ENCODE measurements at regions not wholly inside any gene's neighbourhood (a gene's known extent, or its start where the extent isn't known, plus 50 kb on each side); places are given as distances from the start of the nearest gene placed in this dataset.

- no peak for DNase-seq
Observed at GRCh38 chr6:9564021-9564420, 850.9 kb downstream of the TFAP2A start.

DNA sequence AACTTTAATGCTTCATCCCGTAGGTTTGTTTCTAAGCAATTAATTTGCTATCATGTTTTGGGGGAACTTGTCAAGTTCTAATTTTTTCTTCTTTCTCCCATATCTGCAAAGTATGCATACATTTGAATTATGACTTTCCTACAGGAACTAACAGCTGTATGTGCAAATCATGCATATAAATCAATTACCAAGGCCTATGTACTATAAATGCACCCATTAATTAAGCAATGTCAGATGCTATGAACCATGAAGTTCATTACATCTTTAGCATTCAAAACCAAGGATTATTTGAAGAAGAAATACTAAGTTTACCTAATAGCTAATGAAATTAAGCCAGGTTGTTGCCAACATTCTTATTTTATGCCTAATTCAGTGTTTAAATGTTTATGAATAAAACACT, 851.3 kb downstream of the TFAP2A start:
- DNase-seq: no peak

- no peak for DNase-seq
Observed at GRCh38 chr6:9554806-9555205, 860.1 kb downstream of the TFAP2A start.

GRCh38 chr6:9554323-9554722, 860.6 kb downstream of the TFAP2A start:
- DNase-seq: no peak

DNA sequence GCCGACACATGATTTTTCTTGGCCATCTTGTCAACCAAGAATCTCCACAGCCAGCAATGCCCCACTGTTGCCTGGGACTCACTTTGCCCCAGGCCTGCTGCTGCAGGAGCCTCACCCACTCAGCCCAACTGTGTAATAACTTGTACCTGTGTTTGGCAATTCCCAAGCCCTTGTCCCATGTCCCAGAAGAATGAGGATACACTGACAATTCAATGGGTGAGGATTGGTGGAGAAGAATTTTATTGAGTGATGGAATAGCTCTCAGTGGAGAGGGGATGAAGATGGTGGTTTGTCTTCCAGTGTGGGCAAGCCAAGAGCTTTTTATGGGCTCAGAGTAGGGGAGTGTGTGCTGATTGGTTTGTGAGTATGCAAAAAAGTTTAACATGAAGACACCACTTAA, 861.9 kb downstream of the TFAP2A start:
- DNase-seq: no peak

GRCh38 chr6:9543649-9544048, 871.2 kb downstream of the TFAP2A start:
- DNase-seq: no peak

DNA sequence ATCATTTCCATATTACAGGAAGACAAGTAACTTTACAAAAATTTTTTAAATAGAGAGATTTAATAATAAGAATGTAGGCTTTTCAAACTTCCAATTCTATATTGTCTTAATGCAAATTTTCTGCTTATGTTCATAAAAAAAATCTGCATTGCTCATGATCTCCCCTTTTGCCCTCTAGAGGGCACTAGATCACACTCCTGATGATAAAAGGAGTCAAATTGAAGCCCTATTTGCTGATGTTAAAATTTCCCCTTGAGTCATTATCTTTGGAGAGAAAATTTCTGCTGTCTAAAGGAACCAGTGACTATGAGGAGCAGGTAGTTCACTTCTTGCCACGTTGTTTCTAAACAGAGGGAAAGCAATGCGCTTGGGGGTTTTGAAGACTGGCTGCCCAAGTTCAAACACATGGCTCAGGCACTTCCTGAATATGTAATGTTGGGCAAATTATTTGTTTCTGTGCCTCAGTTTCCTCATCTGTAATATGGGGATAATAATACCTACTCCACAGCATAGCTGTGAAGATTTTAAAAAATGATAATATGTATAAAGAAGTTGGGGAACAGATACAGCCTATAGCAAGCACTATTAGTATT, 874.2 kb downstream of the TFAP2A start:
- DNase-seq: no peak

DNA sequence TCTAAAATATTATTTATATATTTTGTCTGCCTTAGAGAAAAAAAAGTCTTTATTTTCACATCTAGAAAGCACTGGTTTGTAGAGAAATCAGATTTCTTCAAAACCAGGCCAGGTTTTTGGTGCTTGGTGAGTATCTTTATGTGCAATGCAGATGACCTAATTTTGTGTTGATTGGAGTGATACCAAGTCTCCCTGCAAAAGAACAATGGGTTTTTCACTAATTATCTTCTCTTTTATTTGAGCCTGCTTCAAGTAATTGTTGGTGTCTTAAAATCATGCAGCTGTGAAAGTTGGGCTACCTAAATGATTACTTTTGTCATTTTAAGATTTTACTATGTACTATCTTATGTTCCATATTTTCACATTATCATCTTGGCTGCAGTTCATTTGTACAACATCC, 874.7 kb downstream of the TFAP2A start:
- no peak for DNase-seq

- DNase-seq: no peak
Observed at GRCh38 chr6:9539231-9539755, 875.6 kb downstream of the TFAP2A start.

- no peak for DNase-seq
Observed at GRCh38 chr6:9537381-9537780, 877.5 kb downstream of the TFAP2A start.

GRCh38 chr6:9535106-9535505, 879.8 kb downstream of the TFAP2A start:
- DNase-seq: no peak

DNA sequence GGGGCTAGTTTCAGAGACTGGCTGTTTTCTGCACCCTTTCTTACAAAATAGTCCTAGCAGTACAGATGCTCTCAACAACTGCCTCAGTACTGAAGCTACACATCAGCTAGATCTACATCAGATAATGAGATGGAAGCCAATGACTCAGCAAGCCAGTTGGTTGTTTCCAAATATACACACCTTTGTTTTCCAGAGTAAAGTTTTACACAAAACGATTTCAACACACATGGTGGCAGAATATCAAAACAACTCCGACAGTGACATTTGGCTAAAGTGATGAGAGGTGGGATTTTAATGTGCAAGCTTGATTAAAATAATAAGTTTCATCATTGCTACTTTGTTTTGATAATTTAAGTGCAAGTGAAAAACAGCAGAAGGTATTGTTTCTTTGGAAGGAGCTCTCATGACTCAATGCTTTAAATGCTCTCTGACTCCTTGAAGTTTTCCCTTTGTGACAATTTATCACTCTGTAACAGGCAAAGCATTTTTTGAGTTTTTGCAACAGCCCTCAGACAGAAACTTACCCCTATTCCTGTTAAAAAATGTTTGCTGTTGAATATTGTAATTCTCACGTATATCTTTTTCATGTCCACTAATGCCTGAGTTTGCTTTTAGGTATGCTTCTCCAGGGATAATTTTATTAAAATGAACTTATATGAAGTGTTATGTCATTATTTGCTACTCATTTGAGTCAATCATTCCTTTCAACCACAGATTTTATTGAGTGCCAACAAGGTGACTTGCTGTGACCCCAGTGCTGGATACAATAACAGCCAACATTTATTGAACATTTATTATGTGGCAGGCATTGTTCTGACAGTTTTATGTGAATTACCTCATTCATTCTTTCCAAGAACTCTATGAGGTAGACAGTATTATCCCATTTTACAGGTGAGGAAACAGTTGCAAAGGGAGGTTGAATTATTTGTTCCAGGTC, 882.0 kb downstream of the TFAP2A start:
- DNase-seq: no peak

- DNase-seq: no peak
Observed at GRCh38 chr6:9527679-9528286, 887.1 kb downstream of the TFAP2A start.

DNA sequence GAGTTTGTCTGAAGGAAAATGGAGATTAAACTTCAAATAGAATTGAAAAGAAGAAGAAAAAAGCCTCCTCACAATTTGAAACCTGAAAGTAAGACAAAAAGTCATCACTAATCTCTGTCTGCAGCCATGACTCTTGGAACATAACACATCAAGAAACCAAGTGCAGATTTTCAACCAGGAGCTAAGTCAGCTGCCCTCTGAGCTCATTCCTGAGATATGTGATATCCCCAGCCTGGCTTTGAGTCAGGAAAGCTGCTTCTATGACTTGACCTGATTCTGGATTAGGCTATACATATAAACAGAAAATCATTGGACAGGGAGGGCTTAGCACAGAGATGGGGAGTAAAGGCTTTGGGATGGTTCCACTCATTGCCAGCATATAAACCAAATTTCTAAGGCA, 891.4 kb downstream of the TFAP2A start:
- no peak for DNase-seq

DNA sequence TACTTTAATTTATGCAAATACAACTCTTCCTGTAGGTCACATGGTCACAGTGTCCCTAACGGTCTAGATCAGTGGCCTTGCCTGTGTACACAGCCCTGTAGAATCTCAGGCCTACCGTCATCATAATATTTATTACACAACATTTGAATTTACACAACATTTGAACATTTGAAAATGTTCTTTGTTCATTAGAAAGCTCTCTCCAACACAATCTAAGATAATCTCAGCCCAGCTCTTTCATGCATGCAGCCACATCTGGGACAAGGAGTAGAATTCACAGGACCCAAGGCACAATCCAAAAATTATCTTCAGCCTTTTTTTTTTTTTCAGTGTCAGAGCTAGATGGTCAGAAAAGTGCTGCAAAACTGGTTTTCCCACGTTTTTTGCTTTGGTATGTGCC, 892.8 kb downstream of the TFAP2A start:
- no peak for DNase-seq

DNA sequence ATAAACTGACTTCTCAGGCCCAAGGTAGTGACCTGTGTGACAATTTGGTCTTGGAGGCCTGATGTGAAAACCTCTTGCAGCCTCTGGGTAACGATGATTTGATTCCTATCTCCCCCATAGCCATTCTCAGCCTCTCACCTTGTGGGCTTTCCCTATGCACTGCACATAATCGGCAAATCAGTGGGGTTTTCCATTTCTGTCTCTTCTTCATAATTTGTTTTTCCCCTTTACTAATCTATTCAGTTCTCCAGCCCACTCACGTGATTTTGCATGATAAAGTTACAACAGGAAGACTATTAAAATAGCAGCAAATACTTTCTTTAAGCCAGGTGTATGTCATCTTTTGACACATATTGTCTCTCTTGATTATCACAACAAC, 893.7 kb downstream of the TFAP2A start:
- no peak for DNase-seq

- no peak for DNase-seq
Observed at GRCh38 chr6:9520417-9521151, 894.3 kb downstream of the TFAP2A start.

DNA sequence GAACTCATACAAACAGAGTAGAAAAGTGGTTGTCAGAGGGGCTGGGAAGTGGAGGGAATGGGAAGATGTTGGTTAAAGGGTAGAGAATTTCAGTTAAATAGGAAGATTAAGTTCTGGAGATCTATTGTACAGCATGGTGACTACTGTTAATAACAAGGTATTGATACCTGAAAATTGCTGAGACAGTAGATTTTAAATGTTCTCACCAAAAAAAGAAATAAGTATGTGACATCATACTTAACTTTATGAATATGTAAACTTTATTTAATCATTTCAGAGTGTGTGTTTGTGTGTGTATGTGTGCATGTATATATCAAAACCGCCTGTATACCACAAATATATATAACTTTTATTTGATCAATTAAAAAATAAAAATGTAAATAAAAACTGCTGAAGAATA, 896.4 kb downstream of the TFAP2A start:
- no peak for DNase-seq

GRCh38 chr6:9517806-9518205, 897.1 kb downstream of the TFAP2A start:
- DNase-seq: no peak

DNA sequence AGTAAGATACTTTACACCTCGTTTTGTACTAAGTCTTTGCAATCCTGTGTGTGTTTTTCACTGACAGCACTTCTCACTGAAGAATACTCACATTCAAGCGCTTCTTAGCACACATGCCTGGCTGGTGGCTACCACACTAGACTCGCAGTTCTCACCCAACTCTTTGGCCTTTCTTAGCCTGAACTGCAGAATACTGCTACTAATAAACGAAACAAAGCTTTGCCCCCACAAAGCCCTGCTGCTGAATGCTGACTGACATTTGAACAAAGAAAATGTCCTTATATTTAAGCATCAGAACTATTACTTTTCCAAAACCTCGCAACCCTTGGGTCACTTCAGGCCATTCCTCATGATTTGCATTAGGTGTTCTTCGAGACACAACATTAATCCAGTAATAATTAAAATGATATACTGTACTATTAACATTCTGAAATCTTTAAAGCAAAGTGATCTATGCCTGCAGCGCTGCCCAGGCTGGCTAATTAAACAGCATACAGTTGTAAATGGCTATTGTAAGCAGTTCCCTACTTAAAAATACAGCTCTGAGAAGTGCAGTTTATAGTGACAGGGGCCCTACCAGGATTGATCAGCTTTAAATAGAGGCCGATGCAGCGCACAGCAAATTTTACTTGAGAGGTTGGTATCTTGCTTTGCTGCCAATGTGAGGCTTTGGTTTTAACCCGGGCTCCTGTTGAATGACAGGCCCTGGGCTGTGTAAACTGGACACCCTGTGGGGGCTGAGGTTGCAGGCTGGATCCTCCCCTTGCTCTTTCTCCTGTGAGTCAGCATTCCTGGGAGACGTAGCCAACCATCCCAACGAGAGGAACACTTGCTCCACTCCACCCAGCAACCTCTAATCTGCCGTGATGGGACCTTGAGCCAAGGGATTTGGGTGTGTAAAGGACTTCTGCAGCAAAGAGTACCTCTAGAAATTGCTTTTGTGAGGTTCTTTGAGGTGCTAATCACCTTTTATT, 899.0 kb downstream of the TFAP2A start:
- DNase-seq: no peak

- DNase-seq: no peak
Observed at GRCh38 chr6:9514146-9514545, 900.7 kb downstream of the TFAP2A start.

- DNase-seq: no peak
Observed at GRCh38 chr6:9511157-9511556, 903.7 kb downstream of the TFAP2A start.

All from activated CD8-positive, alpha-beta memory T cell treated with anti-CD3 and anti-CD28 coated beads, Interleukin-2, amount 50 U/mL, for 4 hours (primary cell).